SK-N-MC (cell line): ENCODE measurements at regions not wholly inside any gene's neighbourhood (a gene's known extent, or its start where the extent isn't known, plus 50 kb on each side); places are given as distances from the start of the nearest gene placed in this dataset.

Source experiments
- EZH2 ChIP-seq: fragments of 200-600 bp; sonication (generic); IDR thresholded peaks from one replicate; pipeline ENCODE4 v1.6.1; 2017; ENCODE audit warnings: antibody characterized with exemption
- FOXP2 ChIP-seq: optimal IDR thresholded peaks from 2 replicates; pipeline ENCODE3; 2011; ENCODE audit warnings: mild to moderate bottlenecking, moderate library complexity; ENCODE audit not compliant: insufficient read depth; ENCODE audit errors: extremely low read length, control extremely low read depth
- POLR2AphosphoS5 ChIP-seq: IDR thresholded peaks from 2 replicates; pipeline ENCODE4 v1.6.1; 2012; ENCODE audit warnings: mild to moderate bottlenecking, low read depth, low read length, borderline replicate concordance

DNA sequence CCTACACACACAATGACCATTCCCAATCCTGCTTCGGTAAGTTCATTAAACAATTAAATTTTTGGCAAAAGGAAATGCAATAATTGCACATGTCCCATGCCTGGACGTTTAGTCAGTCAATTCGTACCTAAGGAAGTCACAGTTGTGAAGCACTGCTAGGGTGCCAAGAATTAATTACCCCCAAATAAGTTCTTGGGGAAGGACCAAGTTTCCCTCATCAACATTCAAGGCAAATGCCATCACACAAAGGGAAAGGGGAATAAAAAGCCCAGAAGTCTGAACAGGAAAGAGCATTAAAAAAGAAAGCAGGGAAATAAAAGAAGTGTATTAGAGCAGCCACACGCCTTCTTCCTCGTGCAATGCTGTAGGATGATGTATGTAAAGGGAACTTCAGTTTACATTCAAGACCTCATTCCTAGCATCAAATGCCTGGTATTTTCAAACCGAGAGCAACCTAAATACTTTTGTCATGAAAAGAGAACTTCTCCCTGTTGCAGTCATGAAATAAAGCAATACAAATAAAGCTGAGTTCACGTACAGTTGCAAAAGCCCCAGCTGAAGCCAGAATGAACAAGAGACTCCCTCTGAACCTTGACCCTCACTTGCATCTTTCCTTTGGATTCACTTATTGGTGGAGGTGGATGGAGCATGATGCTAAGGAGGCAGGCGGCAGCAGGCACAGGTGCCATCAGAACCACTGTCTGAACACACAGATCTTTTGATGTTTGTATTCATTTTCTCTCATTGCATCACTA lies 124.0 kb upstream of the PPARGC1A start:
- TF ChIP-seq EZH2 (no peak), POLR2AphosphoS5 (no peak), FOXP2 (no peak)
